BE2C (cell line): ENCODE measurements at regions not wholly inside any gene's neighbourhood (a gene's known extent, or its start where the extent isn't known, plus 50 kb on each side); places are given as distances from the start of the nearest gene placed in this dataset.

Source experiments
- DNase-seq: peaks from one replicate; pipeline ENCODE4 v3.0.0-alpha.2; 2020
- H3K27me3 ChIP-seq: fragments of 250-450 bp; sonication (Bioruptor Pico); 2 replicates; pipeline ENCODE4 v1.5.1; 2020; ENCODE audit warnings: mild to moderate bottlenecking
- H3K36me3 ChIP-seq: fragments of 250-450 bp; sonication (Bioruptor Pico); 2 replicates; pipeline ENCODE4 v1.5.1; 2020; ENCODE audit warnings: mild to moderate bottlenecking
- H3K4me1 ChIP-seq: fragments of 250-450 bp; sonication (Bioruptor Pico); 2 replicates; pipeline ENCODE4 v1.5.1; 2020
- H3K4me3 ChIP-seq: 2 replicates; pipeline ENCODE4 v1.5.1; 2011; ENCODE audit warnings: low read depth, low read length
- H3K9me3 ChIP-seq: fragments of 250-450 bp; sonication (Bioruptor Pico); 2 replicates; pipeline ENCODE4 v1.5.1; 2020
- CTCF ChIP-seq: IDR thresholded peaks from 2 replicates; pipeline ENCODE4 v1.5.1; 2012; ENCODE audit warnings: mild to moderate bottlenecking, low read depth, low read length

GRCh38 chr3:99570061-99570460 is 68.3 kb upstream of the COL8A1 start:
- Histone ChIP-seq H3K4me3 (no peak overlapping the region), H3K4me1 (no peaks in the 10 kb centered on the region)
- DNase-seq, result no peak

GRCh38 chr3:99568663-99569335 is 69.6 kb upstream of the COL8A1 start:
- no peak overlapping the region for H3K4me3 ChIP-seq
- no peak for TF ChIP-seq CTCF
- DNase-seq, result no peak
- H3K9me3 ChIP-seq, result no peaks in the 10 kb centered on the region
- H3K36me3 ChIP-seq, result no peaks in the 10 kb centered on the region
- no peaks in the 10 kb centered on the region for H3K4me1 ChIP-seq
- no peaks in the 10 kb centered on the region for H3K27me3 ChIP-seq

More at GRCh38 chr3:99570061-99570460, 68.3 kb upstream of the COL8A1 start:
- Histone ChIP-seq H3K9me3 (no peaks in the 10 kb centered on the region), H3K36me3 (no peaks in the 10 kb centered on the region), H3K27me3 (no peaks in the 10 kb centered on the region)
- TF ChIP-seq CTCF, result no peak

GRCh38 chr3:99565331-99565730 is 73.1 kb upstream of the COL8A1 start:
- Histone ChIP-seq H3K4me3 (no peak overlapping the region), H3K9me3 (no peaks in the 10 kb centered on the region), H3K36me3 (no peaks in the 10 kb centered on the region), H3K4me1 (no peaks in the 10 kb centered on the region), H3K27me3 (no peaks in the 10 kb centered on the region)
- no peak for TF ChIP-seq CTCF
- DNase-seq, result no peak

- TF ChIP-seq CTCF, result no peak
- no peak for DNase-seq
- Histone ChIP-seq H3K4me3 (no peak overlapping the region), H3K36me3 (no peaks in the 10 kb centered on the region), H3K4me1 (no peaks in the 10 kb centered on the region), H3K27me3 (no peaks in the 10 kb centered on the region), H3K9me3 (no peaks in the 10 kb centered on the region)
These were observed 75.3 kb upstream of the COL8A1 start for GRCh38 chr3:99562990-99563607.

- no peaks in the 10 kb centered on the region for H3K36me3 ChIP-seq
- no peaks in the 10 kb centered on the region for H3K4me1 ChIP-seq
- no peak for TF ChIP-seq CTCF
- no peak overlapping the region for H3K4me3 ChIP-seq
- no peaks in the 10 kb centered on the region for H3K27me3 ChIP-seq
- no peaks in the 10 kb centered on the region for H3K9me3 ChIP-seq
- DNase-seq, result no peak
These were observed 76.3 kb upstream of the COL8A1 start for GRCh38 chr3:99562138-99562537.

- Histone ChIP-seq H3K36me3 (no peaks in the 10 kb centered on the region), H3K4me3 (no peak overlapping the region), H3K27me3 (no peaks in the 10 kb centered on the region), H3K4me1 (no peaks in the 10 kb centered on the region), H3K9me3 (no peaks in the 10 kb centered on the region)
- no peak for TF ChIP-seq CTCF
- DNase-seq, result no peak
These were observed 77.3 kb upstream of the COL8A1 start for GRCh38 chr3:99561056-99561455.
